Ovary (tissue), 7 donors: ENCODE measurements at regions not wholly inside any gene's neighbourhood (a gene's known extent, or its start where the extent isn't known, plus 50 kb on each side); places are given as distances from the start of the nearest gene placed in this dataset.

Source experiments
- DNase-seq, 5 donors: peaks; one replicate each; pipeline ENCODE4 v3.0.0-alpha.2; 2019 to 2020
- H3K27ac ChIP-seq, 2 donors: fragments of 200-600 bp; one replicate each; pipeline versions ENCODE4 v1.5.1 to v1.8.0; 2019 to 2022
- H3K27me3 ChIP-seq: fragments of 200-600 bp; one replicate; pipeline ENCODE4 v1.8.0; 2022
- H3K36me3 ChIP-seq: fragments of 200-600 bp; sonication (generic); one replicate; pipeline ENCODE4 v1.5.1; 2019
- H3K4me1 ChIP-seq: one replicate; pipeline ENCODE4 v1.8.1; 2013; ENCODE audit warnings: mild to moderate bottlenecking, moderate library complexity; ENCODE audit not compliant: insufficient read depth
- H3K4me3 ChIP-seq: fragments of 200-600 bp; sonication (generic); one replicate; pipeline ENCODE4 v1.5.1; 2017
- H3K9me3 ChIP-seq, 2 donors: fragments of 200-600 bp in 1 of 2; sonication (generic) in 1 of 2; one replicate each; pipeline versions ENCODE4 v1.5.1 to v1.8.1; 2013 to 2019; ENCODE audit warnings: mild to moderate bottlenecking in 1 of 2, moderate library complexity in 1 of 2
- CTCF ChIP-seq, 3 donors: fragments of 450-650 bp in 2 of 3; fragments of 200-600 bp in 1 of 3; IDR thresholded peaks; one replicate each; pipeline versions ENCODE4 v1.5.1 to v1.8.0; 2016 to 2022; ENCODE audit warnings: antibody characterized with exemption in 3 of 3, mild to moderate bottlenecking in 1 of 3
- EP300 ChIP-seq: sonication (generic); formaldehyde crosslinking; IDR thresholded peaks from one replicate; pipeline ENCODE4 v1.6.1; 2017; ENCODE audit warnings: antibody characterized with exemption
- POLR2A ChIP-seq: fragments of 450-650 bp; IDR thresholded peaks from one replicate; pipeline ENCODE4 v1.6.1; 2017; ENCODE audit warnings: antibody characterized with exemption, mild to moderate bottlenecking, moderate library complexity
- WGBS, 3 donors: extraction: QIAGEN DNeasy Blood & Tissue Kit in 1 of 3; methylation state at CpG; one replicate each; pipeline versions ENCODE4 v1.1.5 to v1.1.7; 2013 to 2017; 5-methylcytosine and 5-hydroxymethylcytosine counted together
- intact Hi-C, 4 donors: fragments of 100-400 bp; cut with DNase I; formaldehyde crosslinking; loops; one replicate each; pipeline versions ENCODE4 v1.11.0 to v1.15.1; 2022 to 2023
- donor health status: DM: no; HTN: no; CAD: no; lungs with moderate emphysema.
- donor health status: DM: no; HTN: no; CAD: no.
- donor health status: Bipolar disorder and iron deficiency.
- donor health status: DM: no; HTN: no; CAD: no.
- donor health status: DM: yes; HTN: yes; CAD: no.

- DNase-seq: no peak
- Histone ChIP-seq H3K27me3 (no peaks in the 10 kb centered on the region), H3K9me3 (peaks cover 0 to 8% of the 10 kb centered on the region in 2 donors), H3K36me3 (no peaks in the 10 kb centered on the region), H3K4me3 (no peak overlapping the region), H3K27ac (no peak overlapping the region), H3K4me1 (no peaks in the 10 kb centered on the region)
- WGBS, 3 donors: 15 to 25% (median 23%) methylated on average over 13 of the region's 13 CpGs
- TF ChIP-seq POLR2A: no peak
- no peak for TF ChIP-seq EP300
- TF ChIP-seq CTCF (IDR thresholded peaks at IDR 0.05): no peak
- intact Hi-C loops: no loop called here
These were observed 95.3 kb upstream of the ALKAL2 start for GRCh38 chr2:383178-383577.

GRCh38 chr2:382728-383022 lies 94.8 kb upstream of the ALKAL2 start:
- Histone ChIP-seq H3K9me3 (peaks cover 0 to 8% of the 10 kb centered on the region in 2 donors), H3K36me3 (no peaks in the 10 kb centered on the region), H3K27me3 (no peaks in the 10 kb centered on the region), H3K27ac (no peak overlapping the region), H3K4me3 (no peak overlapping the region), H3K4me1 (no peaks in the 10 kb centered on the region)
- no peak for TF ChIP-seq CTCF (IDR thresholded peaks at IDR 0.05)
- no peak for TF ChIP-seq EP300
- TF ChIP-seq POLR2A: no peak
- 82 to 87% (median 83%) methylated on average over 7 of the region's 7 CpGs for WGBS, 3 donors
- DNase-seq: no peak
- intact Hi-C loops: no loop called here

GRCh38 chr2:381941-382727 lies 94.2 kb upstream of the ALKAL2 start:
- Histone ChIP-seq H3K27me3 (no peaks in the 10 kb centered on the region), H3K4me1 (no peaks in the 10 kb centered on the region), H3K4me3 (no peak overlapping the region), H3K27ac (no peak overlapping the region), H3K36me3 (no peaks in the 10 kb centered on the region), H3K9me3 (peaks cover 0 to 8% of the 10 kb centered on the region in 2 donors)
- intact Hi-C loops: no loop called here
- no peak for DNase-seq
- TF ChIP-seq EP300: no peak
- TF ChIP-seq CTCF (IDR thresholded peaks at IDR 0.05): no peak
- TF ChIP-seq POLR2A: no peak
- WGBS, 3 donors: 55 to 64% (median 56%) methylated on average over 20 of the region's 20 CpGs

- Histone ChIP-seq H3K4me3 (no peak overlapping the region), H3K9me3 (peaks cover 0 to 8% of the 10 kb centered on the region in 2 donors), H3K36me3 (no peaks in the 10 kb centered on the region), H3K4me1 (no peaks in the 10 kb centered on the region), H3K27ac (no peak overlapping the region), H3K27me3 (no peaks in the 10 kb centered on the region)
- TF ChIP-seq CTCF (IDR thresholded peaks at IDR 0.05): no peak
- no peak for TF ChIP-seq EP300
- TF ChIP-seq POLR2A: no peak
- no peak for DNase-seq
- 86 to 92% (median 91%) methylated on average over 10 of the region's 10 CpGs for WGBS, 3 donors
- intact Hi-C loops: no loop called here
These were observed 93.3 kb upstream of the ALKAL2 start for GRCh38 chr2:381181-381580.
